ENCODE measurements at regions not wholly inside any gene's neighbourhood (a gene's known extent, or its start where the extent isn't known, plus 50 kb on each side); places are given as distances from the start of the nearest gene placed in this dataset.

DNA sequence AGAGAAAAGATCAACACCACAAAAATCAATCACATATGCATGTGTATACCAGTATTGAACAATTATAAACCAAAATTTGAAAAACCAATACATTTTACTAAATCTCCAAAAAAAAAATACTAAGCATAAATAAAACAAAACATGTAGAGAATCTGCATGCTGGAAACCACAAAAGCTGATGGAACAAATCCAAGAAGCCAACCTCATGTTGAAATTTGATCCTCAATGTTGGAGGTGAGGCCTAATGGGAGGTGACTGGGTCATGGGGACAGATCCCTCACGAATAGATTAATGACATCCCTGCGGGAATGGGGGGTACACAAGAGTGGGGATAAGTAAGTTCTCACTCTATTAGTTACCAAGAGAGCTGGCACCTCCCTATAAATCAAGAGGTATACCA lies 82.5 kb downstream of the OAT start:
- H3K27me3 ChIP-seq (ENCODE audit: control insufficient read depth, insufficient read depth, low read length): peaks cover 2% of the 10 kb centered on the region
- no peak overlapping the region for H3K4me3 ChIP-seq (ENCODE audit: low read depth, low read length)
- H3K36me3 ChIP-seq (ENCODE audit: control insufficient read depth, insufficient read depth, low read length): no peaks in the 10 kb centered on the region
- no peak for DNase-seq (ENCODE audit: low read depth)
- TF ChIP-seq, protein P1, sequence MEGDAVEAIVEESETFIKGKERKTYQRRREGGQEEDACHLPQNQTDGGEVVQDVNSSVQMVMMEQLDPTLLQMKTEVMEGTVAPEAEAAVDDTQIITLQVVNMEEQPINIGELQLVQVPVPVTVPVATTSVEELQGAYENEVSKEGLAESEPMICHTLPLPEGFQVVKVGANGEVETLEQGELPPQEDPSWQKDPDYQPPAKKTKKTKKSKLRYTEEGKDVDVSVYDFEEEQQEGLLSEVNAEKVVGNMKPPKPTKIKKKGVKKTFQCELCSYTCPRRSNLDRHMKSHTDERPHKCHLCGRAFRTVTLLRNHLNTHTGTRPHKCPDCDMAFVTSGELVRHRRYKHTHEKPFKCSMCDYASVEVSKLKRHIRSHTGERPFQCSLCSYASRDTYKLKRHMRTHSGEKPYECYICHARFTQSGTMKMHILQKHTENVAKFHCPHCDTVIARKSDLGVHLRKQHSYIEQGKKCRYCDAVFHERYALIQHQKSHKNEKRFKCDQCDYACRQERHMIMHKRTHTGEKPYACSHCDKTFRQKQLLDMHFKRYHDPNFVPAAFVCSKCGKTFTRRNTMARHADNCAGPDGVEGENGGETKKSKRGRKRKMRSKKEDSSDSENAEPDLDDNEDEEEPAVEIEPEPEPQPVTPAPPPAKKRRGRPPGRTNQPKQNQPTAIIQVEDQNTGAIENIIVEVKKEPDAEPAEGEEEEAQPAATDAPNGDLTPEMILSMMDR (IDR thresholded peaks at IDR 0.05; ENCODE audit: insufficient read depth, low read length, poor library complexity, severe bottlenecking): no peak

- H3K4me3 ChIP-seq (ENCODE audit: low read depth, low read length): no peak overlapping the region
- H3K27me3 ChIP-seq (ENCODE audit: control insufficient read depth, insufficient read depth, low read length): peaks cover 3% of the 10 kb centered on the region
- TF ChIP-seq, protein P1 (IDR thresholded peaks at IDR 0.05; ENCODE audit: insufficient read depth, low read length, poor library complexity, severe bottlenecking): no peak
Observed at GRCh38 chr10:124333931-124334330, 84.8 kb downstream of the OAT start.

GRCh38 chr10:124332426-124332825 lies 86.3 kb downstream of the OAT start:
- DNase-seq (ENCODE audit: low read depth): no peak
- Histone ChIP-seq H3K36me3 (ENCODE audit: control insufficient read depth, insufficient read depth, low read length) (no peaks in the 10 kb centered on the region), H3K4me3 (ENCODE audit: low read depth, low read length) (no peak overlapping the region), H3K27me3 (ENCODE audit: control insufficient read depth, insufficient read depth, low read length) (peaks cover 2% of the 10 kb centered on the region)
- TF ChIP-seq, protein P1 (IDR thresholded peaks at IDR 0.05; ENCODE audit: insufficient read depth, low read length, poor library complexity, severe bottlenecking): no peak

More at GRCh38 chr10:124333931-124334330, 84.8 kb downstream of the OAT start:
- no peaks in the 10 kb centered on the region for H3K36me3 ChIP-seq (ENCODE audit: control insufficient read depth, insufficient read depth, low read length)
- no peak for DNase-seq (ENCODE audit: low read depth)

DNA sequence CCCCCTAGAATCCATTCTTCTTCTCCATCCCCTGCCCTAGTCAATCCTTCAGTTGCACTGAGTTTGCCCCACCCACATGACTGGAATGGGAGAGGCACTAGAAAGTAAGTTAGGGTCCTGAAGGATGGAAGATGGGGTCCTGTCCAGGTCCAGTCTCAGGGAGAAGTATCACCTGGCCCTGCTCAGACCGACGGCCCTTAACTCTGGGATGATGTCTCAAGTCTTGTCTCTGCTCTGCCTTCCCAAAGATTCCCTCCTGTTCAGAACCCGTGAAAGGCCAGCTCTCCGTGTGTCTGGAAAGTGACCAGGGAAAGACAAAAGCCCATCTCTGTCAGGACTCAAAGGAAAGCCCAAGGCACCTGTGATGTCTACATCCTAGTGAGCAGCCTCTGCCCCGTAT lies 88.8 kb downstream of the OAT start:
- TF ChIP-seq, protein P1 (IDR thresholded peaks at IDR 0.05; ENCODE audit: insufficient read depth, low read length, poor library complexity, severe bottlenecking): no peak
- no peaks in the 10 kb centered on the region for H3K36me3 ChIP-seq (ENCODE audit: control insufficient read depth, insufficient read depth, low read length)
- peaks cover 5% of the 10 kb centered on the region for H3K27me3 ChIP-seq (ENCODE audit: control insufficient read depth, insufficient read depth, low read length)
- no peak for DNase-seq (ENCODE audit: low read depth)
- no peak overlapping the region for H3K4me3 ChIP-seq (ENCODE audit: low read depth, low read length)

DNA sequence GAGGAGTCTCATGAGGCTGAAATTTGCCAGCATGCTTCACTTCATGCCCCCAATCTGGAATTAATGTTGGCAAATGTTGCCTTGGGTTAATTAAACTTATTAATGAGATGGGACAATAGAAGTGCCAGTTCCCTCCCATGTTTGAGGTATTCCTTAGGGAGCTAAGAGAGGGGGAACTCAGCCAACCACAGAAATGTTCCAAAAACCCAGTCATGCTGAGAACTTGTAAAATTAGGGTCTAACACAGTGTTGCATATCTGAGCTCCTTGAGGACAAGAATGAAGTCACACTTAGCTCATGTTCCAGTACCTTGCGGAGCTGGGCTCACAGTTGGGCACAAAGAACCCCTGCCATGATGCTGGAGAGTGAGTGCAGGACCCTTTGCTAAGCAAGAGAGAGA lies 89.4 kb downstream of the OAT start:
- H3K4me3 ChIP-seq (ENCODE audit: low read depth, low read length): no peak overlapping the region
- no peaks in the 10 kb centered on the region for H3K36me3 ChIP-seq (ENCODE audit: control insufficient read depth, insufficient read depth, low read length)
- peaks cover 5% of the 10 kb centered on the region for H3K27me3 ChIP-seq (ENCODE audit: control insufficient read depth, insufficient read depth, low read length)
- TF ChIP-seq, protein P1 (IDR thresholded peaks at IDR 0.05; ENCODE audit: insufficient read depth, low read length, poor library complexity, severe bottlenecking): no peak
- no peak for DNase-seq (ENCODE audit: low read depth)

- Histone ChIP-seq H3K36me3 (ENCODE audit: control insufficient read depth, insufficient read depth, low read length) (no peaks in the 10 kb centered on the region), H3K4me3 (ENCODE audit: low read depth, low read length) (no peak overlapping the region), H3K27me3 (ENCODE audit: control insufficient read depth, insufficient read depth, low read length) (peaks cover 5% of the 10 kb centered on the region)
- DNase-seq (ENCODE audit: low read depth): no peak
- TF ChIP-seq, protein P1 (IDR thresholded peaks at IDR 0.05; ENCODE audit: insufficient read depth, low read length, poor library complexity, severe bottlenecking): no peak
Observed at GRCh38 chr10:124328477-124329220, 90.1 kb downstream of the OAT start.

Data from kidney epithelial cell (primary cell).